ENCODE measurements at regions not wholly inside any gene's neighbourhood (a gene's known extent, or its start where the extent isn't known, plus 50 kb on each side); places are given as distances from the start of the nearest gene placed in this dataset.

DNA sequence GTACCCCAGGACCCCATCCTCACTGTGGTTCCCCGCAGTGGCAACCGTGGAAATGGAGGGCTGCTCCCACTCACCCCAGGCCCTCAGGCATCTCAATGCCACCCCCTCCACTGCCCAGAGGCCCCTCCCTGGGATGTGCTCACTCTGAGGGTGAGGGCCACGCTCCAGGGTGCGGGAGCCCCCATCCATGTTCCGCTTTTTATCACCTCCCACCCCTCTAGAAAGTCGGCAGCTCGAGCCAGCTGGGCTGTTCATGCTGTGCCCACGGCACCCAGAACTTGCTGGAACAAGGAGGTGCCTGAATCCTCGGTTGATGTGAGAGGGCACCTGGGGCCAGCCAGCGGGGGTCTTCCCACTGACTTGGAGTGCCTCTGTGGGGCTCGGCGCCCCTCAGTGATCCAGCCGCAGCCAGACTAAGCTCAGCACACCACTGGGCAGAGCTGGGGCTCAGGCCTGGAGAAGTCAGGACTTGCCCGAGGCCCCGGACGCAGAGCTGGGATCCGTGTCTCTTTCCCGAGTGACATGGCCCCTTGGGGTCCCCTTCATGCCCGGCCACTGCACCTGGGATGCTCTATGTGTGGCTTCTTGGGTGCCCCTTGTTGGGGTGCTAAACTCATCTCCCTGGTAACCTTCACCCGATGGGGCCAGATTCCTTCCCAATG lies 143.1 kb upstream of the GSE1 start:
- ATAC-seq (no peak), DNase-seq (no peak)
- intact Hi-C loops (cut with DNase I), result no loop called here
- Histone ChIP-seq H3K9me3 (no peaks in the 10 kb centered on the region), H3K27ac (no peak overlapping the region), H3K36me3 (no peaks in the 10 kb centered on the region), H3K27me3 (ENCODE audit: low read depth) (no peaks in the 10 kb centered on the region), H3K4me1 (peaks cover 19% of the 10 kb centered on the region), H3K4me3 (no peak overlapping the region)
- TF ChIP-seq, protein P1, sequence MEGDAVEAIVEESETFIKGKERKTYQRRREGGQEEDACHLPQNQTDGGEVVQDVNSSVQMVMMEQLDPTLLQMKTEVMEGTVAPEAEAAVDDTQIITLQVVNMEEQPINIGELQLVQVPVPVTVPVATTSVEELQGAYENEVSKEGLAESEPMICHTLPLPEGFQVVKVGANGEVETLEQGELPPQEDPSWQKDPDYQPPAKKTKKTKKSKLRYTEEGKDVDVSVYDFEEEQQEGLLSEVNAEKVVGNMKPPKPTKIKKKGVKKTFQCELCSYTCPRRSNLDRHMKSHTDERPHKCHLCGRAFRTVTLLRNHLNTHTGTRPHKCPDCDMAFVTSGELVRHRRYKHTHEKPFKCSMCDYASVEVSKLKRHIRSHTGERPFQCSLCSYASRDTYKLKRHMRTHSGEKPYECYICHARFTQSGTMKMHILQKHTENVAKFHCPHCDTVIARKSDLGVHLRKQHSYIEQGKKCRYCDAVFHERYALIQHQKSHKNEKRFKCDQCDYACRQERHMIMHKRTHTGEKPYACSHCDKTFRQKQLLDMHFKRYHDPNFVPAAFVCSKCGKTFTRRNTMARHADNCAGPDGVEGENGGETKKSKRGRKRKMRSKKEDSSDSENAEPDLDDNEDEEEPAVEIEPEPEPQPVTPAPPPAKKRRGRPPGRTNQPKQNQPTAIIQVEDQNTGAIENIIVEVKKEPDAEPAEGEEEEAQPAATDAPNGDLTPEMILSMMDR (IDR thresholded peaks at IDR 0.05), result no peak

DNA sequence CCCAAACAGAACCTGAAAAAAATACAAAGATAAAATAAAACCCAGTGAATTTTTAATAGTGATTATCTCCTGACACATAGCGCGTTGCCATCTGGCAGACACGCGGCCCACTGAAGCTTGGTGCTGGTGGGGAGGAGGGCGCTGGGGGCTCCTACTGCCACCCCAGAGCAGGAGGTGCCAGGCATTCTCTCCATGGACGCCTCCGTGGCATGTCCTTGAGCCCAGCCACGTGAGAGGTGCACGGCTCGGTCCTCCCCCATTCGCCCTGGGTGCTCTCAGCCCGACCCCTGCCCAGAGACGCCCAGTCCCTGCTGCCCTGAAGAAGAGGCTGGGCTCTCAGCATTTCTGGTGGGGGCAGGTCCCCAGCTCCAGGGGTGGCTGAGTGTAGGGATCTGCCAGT lies 142.2 kb upstream of the GSE1 start:
- Histone ChIP-seq H3K9me3 (no peaks in the 10 kb centered on the region), H3K27me3 (ENCODE audit: low read depth) (no peaks in the 10 kb centered on the region), H3K4me1 (peaks cover 24% of the 10 kb centered on the region), H3K36me3 (no peaks in the 10 kb centered on the region), H3K27ac (no peak overlapping the region), H3K4me3 (no peak overlapping the region)
- DNase-seq, result no peak
- TF ChIP-seq, protein P1 (IDR thresholded peaks at IDR 0.05), result no peak
- no peak for ATAC-seq
- intact Hi-C loops (cut with DNase I), result no loop called here

DNA sequence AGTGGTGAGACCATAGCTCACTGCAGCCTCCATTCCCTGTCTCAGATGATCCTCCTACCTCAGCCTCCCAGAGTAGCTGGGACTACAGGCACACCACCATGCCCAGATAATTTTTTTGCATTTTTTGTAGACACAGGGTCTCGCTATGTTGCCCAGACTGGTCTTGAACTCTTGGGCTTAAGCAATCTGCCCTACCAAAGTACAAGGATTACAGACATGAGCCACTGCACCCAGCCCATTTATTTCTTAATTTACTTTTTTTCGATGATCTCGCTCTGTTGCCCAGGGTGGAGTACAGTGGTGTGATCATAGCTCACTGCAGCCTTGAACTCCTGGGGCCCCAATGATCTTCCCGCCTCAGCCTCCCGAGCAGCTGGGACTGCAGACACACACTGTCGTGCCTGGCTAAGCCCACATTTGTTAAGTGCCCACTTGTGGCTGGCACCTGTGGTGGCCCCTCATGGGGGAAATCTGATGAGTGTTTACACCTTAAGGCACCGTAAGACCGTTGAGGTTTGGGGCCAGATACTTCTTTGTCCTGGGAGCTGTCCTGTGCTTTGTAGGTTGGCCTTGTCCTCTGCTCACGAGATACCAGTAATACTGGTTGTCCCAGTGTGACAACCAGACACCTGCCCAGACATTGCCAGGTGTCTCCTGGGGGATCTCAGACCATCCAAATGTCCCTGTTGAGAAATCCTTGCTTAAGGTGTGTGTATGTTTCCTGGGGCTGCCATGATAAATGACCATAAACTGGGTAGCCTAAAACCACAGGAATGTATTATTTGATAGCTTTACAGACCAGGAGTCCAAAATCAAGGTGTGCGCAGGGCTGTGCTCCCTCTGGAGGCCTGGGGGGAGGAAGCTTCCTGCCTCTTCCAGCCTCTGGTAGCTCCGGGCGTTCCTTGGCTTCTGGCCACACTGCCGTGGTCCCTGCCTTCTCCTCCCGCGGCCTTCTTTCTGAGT lies 141.4 kb upstream of the GSE1 start:
- Histone ChIP-seq H3K27me3 (ENCODE audit: low read depth) (no peaks in the 10 kb centered on the region), H3K4me3 (no peak overlapping the region), H3K4me1 (peaks cover 20% of the 10 kb centered on the region), H3K9me3 (no peaks in the 10 kb centered on the region), H3K27ac (peak overlapping the region; percentile 0), H3K36me3 (no peaks in the 10 kb centered on the region)
- DNase-seq, result peak; percentile 77
- TF ChIP-seq, protein P1 (IDR thresholded peaks at IDR 0.05), result peak; percentile 14
- peak; percentile 62 to 65 for ATAC-seq
- intact Hi-C loops (cut with DNase I), result no loop called here

DNA sequence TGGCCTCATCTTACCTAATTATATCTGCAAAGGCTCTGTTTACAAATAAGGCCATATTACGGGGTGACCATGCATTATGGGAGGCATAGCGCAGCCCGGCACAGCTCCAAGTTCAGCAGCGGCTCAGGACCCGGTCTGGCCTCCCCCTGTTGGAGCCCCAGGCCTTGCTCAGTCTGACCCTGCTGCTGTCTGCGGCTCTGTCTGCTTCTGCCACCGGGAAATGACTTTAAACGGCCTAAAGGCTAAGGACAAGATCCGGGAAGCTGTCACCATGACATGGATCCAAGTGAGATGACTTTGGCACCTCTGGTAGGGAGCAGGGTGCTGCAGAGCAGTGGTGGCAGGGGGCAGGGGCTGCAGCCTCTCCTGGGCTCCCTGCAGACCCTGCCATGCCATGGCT lies 140.6 kb upstream of the GSE1 start:
- H3K9me3 ChIP-seq, result no peaks in the 10 kb centered on the region
- peaks cover 20% of the 10 kb centered on the region for H3K4me1 ChIP-seq
- DNase-seq (no peak), ATAC-seq (no peak)
- intact Hi-C loops (cut with DNase I), result no loop called here
- H3K36me3 ChIP-seq, result no peaks in the 10 kb centered on the region
- H3K27me3 ChIP-seq (ENCODE audit: low read depth), result no peaks in the 10 kb centered on the region
- TF ChIP-seq, protein P1 (IDR thresholded peaks at IDR 0.05), result no peak
- H3K27ac ChIP-seq, result peak overlapping the region; percentile 0
- no peak overlapping the region for H3K4me3 ChIP-seq

DNA sequence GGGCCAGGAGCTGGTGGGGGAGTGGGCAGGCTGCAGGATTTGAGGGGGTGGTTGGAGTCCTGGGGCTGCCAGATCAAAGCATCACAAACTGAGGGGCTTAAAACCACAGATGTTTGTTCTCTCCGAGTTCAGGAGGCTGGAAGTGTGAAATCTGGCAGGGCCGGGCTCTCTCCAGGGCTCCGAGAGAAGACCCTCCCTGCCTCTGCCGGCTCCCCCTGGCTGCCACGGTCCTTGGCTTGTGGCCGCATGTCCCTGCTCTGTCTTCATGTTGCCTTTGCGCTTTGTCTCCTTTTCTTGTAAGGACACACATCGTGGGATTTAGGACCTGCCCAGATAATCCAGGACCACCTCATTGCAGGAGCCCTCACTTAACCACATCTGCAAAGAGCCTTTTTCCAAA lies 139.8 kb upstream of the GSE1 start:
- Histone ChIP-seq H3K36me3 (no peaks in the 10 kb centered on the region), H3K4me3 (no peak overlapping the region), H3K9me3 (no peaks in the 10 kb centered on the region), H3K27me3 (ENCODE audit: low read depth) (no peaks in the 10 kb centered on the region), H3K27ac (no peak overlapping the region), H3K4me1 (peaks cover 20% of the 10 kb centered on the region)
- TF ChIP-seq, protein P1 (IDR thresholded peaks at IDR 0.05), result no peak
- DNase-seq, result no peak
- intact Hi-C loops (cut with DNase I), result no loop called here
- ATAC-seq, result no peak

Data from lower lobe of right lung (tissue), 2 donors.